ENCODE measurements at regions not wholly inside any gene's neighbourhood (a gene's known extent, or its start where the extent isn't known, plus 50 kb on each side); places are given as distances from the start of the nearest gene placed in this dataset.

DNA sequence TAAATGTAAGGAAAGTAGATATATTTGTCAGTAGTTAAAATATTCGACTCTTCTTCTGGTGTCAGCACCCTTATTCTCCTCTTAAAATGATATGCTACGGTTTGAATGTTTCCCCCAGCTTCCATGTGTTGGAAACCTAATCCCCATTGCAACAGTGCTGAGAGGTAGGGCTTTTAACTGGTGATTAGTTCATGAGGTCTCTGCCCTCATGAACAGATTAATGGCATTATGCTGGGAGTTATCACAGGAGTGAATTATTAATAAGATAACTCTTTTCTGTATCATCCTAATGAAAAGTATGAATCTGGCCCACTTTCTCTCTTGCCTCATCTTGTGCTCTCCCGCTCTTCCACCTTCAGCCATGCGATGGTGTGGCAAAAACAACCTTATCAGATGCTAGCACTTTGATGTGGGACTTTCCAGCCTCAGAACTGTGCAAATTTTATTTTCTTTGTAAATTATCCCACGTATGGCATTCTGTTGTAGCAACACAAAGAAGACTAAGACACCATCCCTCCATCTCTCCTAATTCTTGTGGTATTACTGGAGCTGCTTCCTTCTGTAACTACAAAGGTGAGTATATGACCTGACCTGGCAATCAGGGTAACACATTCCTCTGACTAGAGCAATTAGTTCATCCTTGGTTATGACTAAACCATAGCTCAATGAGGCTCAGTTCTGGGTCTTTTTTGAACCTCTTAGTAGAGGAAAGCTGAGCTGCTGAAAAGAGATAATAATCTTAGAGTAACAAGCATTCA lies 171.1 kb upstream of the TMEM196 start (continued):
- TF ChIP-seq, protein P1, sequence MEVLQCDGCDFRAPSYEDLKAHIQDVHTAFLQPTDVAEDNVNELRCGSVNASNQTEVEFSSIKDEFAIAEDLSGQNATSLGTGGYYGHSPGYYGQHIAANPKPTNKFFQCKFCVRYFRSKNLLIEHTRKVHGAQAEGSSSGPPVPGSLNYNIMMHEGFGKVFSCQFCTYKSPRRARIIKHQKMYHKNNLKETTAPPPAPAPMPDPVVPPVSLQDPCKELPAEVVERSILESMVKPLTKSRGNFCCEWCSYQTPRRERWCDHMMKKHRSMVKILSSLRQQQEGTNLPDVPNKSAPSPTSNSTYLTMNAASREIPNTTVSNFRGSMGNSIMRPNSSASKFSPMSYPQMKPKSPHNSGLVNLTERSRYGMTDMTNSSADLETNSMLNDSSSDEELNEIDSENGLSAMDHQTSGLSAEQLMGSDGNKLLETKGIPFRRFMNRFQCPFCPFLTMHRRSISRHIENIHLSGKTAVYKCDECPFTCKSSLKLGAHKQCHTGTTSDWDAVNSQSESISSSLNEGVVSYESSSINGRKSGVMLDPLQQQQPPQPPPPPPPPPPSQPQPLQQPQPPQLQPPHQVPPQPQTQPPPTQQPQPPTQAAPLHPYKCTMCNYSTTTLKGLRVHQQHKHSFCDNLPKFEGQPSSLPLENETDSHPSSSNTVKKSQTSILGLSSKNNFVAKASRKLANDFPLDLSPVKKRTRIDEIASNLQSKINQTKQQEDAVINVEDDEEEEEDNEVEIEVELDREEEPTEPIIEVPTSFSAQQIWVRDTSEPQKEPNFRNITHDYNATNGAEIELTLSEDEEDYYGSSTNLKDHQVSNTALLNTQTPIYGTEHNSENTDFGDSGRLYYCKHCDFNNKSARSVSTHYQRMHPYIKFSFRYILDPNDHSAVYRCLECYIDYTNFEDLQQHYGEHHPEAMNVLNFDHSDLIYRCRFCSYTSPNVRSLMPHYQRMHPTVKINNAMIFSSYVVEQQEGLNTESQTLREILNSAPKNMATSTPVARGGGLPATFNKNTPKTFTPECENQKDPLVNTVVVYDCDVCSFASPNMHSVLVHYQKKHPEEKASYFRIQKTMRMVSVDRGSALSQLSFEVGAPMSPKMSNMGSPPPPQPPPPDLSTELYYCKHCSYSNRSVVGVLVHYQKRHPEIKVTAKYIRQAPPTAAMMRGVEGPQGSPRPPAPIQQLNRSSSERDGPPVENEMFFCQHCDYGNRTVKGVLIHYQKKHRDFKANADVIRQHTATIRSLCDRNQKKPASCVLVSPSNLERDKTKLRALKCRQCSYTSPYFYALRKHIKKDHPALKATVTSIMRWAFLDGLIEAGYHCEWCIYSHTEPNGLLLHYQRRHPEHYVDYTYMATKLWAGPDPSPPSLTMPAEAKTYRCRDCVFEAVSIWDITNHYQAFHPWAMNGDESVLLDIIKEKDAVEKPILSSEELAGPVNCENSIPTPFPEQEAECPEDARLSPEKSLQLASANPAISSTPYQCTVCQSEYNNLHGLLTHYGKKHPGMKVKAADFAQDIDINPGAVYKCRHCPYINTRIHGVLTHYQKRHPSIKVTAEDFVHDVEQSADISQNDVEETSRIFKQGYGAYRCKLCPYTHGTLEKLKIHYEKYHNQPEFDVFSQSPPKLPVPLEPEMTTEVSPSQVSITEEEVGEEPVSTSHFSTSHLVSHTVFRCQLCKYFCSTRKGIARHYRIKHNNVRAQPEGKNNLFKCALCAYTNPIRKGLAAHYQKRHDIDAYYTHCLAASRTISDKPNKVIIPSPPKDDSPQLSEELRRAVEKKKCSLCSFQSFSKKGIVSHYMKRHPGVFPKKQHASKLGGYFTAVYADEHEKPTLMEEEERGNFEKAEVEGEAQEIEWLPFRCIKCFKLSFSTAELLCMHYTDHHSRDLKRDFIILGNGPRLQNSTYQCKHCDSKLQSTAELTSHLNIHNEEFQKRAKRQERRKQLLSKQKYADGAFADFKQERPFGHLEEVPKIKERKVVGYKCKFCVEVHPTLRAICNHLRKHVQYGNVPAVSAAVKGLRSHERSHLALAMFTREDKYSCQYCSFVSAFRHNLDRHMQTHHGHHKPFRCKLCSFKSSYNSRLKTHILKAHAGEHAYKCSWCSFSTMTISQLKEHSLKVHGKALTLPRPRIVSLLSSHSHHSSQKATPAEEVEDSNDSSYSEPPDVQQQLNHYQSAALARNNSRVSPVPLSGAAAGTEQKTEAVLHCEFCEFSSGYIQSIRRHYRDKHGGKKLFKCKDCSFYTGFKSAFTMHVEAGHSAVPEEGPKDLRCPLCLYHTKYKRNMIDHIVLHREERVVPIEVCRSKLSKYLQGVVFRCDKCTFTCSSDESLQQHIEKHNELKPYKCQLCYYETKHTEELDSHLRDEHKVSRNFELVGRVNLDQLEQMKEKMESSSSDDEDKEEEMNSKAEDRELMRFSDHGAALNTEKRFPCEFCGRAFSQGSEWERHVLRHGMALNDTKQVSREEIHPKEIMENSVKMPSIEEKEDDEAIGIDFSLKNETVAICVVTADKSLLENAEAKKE (CRISPR knock-in tag; IDR thresholded peaks at IDR 0.05) = no peak
- TF ChIP-seq, protein P2, sequence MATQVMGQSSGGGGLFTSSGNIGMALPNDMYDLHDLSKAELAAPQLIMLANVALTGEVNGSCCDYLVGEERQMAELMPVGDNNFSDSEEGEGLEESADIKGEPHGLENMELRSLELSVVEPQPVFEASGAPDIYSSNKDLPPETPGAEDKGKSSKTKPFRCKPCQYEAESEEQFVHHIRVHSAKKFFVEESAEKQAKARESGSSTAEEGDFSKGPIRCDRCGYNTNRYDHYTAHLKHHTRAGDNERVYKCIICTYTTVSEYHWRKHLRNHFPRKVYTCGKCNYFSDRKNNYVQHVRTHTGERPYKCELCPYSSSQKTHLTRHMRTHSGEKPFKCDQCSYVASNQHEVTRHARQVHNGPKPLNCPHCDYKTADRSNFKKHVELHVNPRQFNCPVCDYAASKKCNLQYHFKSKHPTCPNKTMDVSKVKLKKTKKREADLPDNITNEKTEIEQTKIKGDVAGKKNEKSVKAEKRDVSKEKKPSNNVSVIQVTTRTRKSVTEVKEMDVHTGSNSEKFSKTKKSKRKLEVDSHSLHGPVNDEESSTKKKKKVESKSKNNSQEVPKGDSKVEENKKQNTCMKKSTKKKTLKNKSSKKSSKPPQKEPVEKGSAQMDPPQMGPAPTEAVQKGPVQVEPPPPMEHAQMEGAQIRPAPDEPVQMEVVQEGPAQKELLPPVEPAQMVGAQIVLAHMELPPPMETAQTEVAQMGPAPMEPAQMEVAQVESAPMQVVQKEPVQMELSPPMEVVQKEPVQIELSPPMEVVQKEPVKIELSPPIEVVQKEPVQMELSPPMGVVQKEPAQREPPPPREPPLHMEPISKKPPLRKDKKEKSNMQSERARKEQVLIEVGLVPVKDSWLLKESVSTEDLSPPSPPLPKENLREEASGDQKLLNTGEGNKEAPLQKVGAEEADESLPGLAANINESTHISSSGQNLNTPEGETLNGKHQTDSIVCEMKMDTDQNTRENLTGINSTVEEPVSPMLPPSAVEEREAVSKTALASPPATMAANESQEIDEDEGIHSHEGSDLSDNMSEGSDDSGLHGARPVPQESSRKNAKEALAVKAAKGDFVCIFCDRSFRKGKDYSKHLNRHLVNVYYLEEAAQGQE (IDR thresholded peaks at IDR 0.05; ENCODE audit: unreplicated experiment) = no peak

DNA sequence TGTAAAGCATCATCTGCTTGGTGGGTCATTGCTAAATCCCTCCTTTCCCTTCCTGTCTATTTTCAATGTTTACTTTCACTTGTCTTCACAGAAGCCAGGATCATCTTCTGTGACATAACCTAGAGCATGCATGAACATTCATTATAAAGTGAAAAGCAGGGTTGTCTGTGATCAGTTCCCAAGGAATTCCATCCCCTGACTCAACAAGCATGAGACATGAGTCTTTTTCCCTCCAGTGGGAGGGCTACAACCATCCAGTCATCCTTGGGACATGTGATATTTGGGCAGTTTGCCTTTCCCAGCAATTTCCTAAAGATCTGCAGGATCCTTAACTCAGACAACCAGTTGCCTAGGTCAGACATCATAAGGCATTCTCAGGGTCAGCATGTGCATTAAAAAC lies 166.3 kb upstream of the TMEM196 start:
- H3K79me2 ChIP-seq (replicated peaks; ENCODE audit: insufficient read depth) = no peaks in the 10 kb centered on the region
- H3K4me2 ChIP-seq = no peak overlapping the region
- no peak overlapping the region for H3K4me3 ChIP-seq
- H3K9me3 Mint-ChIP-seq = peaks cover 3% of the 10 kb centered on the region; the same call in 1 of the 3 replicates
- DNase-seq (ENCODE audit: low spot score) (no peak), ATAC-seq (no peak)
- no peak overlapping the region for H3K27ac Mint-ChIP-seq
- no peaks in the 10 kb centered on the region for H3K36me3 ChIP-seq (ENCODE audit: insufficient read depth)
- no peak overlapping the region for H2AFZ ChIP-seq
- H3K4me1 Mint-ChIP-seq = no peaks in the 10 kb centered on the region
- H3K27me3 Mint-ChIP-seq (ENCODE audit: insufficient read depth, low read depth, poor library complexity) = no peaks in the 10 kb centered on the region
- no peaks in the 10 kb centered on the region for H3K4me1 ChIP-seq (ENCODE audit: insufficient read depth)
- no peak overlapping the region for H3K4me3 Mint-ChIP-seq
- no peaks in the 10 kb centered on the region; the same call in 1 of the 2 replicates for H3F3A ChIP-seq (replicated peaks; ENCODE audit: low read depth)
- H3K27ac ChIP-seq (ENCODE audit: low read depth) = no peak overlapping the region
- no peaks in the 10 kb centered on the region for H3K9me2 ChIP-seq (ENCODE audit: insufficient read depth)
- no peaks in the 10 kb centered on the region for H3K27me3 ChIP-seq (ENCODE audit: insufficient read depth)
- no peaks in the 10 kb centered on the region for H4K20me1 ChIP-seq (replicated peaks; ENCODE audit: insufficient read depth)
- no peaks in the 10 kb centered on the region; the same call in 2 of the 3 replicates for H3K36me3 Mint-ChIP-seq (ENCODE audit: low read depth)
- TF ChIP-seq STAT1 (IDR thresholded peaks at IDR 0.05; ENCODE audit: unreplicated experiment) = no peak
- TF ChIP-seq EZH2 (IDR thresholded peaks at IDR 0.05; ENCODE audit: low read depth, unreplicated experiment) = no peak
- TF ChIP-seq ZNF331 (CRISPR knock-in tag; IDR thresholded peaks at IDR 0.05; ENCODE audit: low read depth) = no peak
- no peak for TF ChIP-seq POLR2AphosphoS5 (IDR thresholded peaks at IDR 0.05; ENCODE audit: low read depth)
- no peak for TF ChIP-seq CREB1 (CRISPR knock-in tag; IDR thresholded peaks at IDR 0.05; ENCODE audit: low read depth)
- TF ChIP-seq JUNB (IDR thresholded peaks at IDR 0.05; ENCODE audit: unreplicated experiment) = no peak
- TF ChIP-seq, protein P2 (IDR thresholded peaks at IDR 0.05; ENCODE audit: unreplicated experiment) = no peak
- TF ChIP-seq EZH2phosphoT487 (IDR thresholded peaks at IDR 0.05; ENCODE audit: unreplicated experiment) = no peak
- TF ChIP-seq, protein P3, sequence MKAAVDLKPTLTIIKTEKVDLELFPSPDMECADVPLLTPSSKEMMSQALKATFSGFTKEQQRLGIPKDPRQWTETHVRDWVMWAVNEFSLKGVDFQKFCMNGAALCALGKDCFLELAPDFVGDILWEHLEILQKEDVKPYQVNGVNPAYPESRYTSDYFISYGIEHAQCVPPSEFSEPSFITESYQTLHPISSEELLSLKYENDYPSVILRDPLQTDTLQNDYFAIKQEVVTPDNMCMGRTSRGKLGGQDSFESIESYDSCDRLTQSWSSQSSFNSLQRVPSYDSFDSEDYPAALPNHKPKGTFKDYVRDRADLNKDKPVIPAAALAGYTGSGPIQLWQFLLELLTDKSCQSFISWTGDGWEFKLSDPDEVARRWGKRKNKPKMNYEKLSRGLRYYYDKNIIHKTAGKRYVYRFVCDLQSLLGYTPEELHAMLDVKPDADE (IDR thresholded peaks at IDR 0.05) = no peak

All from GM23338 (cell line).